A549 (cell line): ENCODE measurements at regions not wholly inside any gene's neighbourhood (a gene's known extent, or its start where the extent isn't known, plus 50 kb on each side); places are given as distances from the start of the nearest gene placed in this dataset.
"Not testable (repeated sequence)": the region's sequence is repeated elsewhere in the genome, so short reads cannot be mapped to it uniquely, and the experiment has no call there.

Source experiments
- EHMT2 ChIP-seq: fragments of 200-600 bp; sonication (generic); IDR thresholded peaks from 2 replicates; pipeline ENCODE4 v1.6.1; 2016; ENCODE audit warnings: antibody characterized with exemption, low read depth, mild to moderate bottlenecking, moderate library complexity
- EP300 ChIP-seq, 2 experiments: fragments of >200 bp; sonication (Bioruptor Twin); formaldehyde crosslinking; IDR thresholded peaks; 2 replicates in 1 of 2; 3 replicates in 1 of 2; pipeline ENCODE4 v1.6.1; 2016 to 2017
- POLR2AphosphoS2 ChIP-seq: conservative IDR thresholded peaks from 2 replicates; pipeline ENCODE4 v1.6.1; 2012; ENCODE audit warnings: low read length, improper control_type of control experiment, inconsistent platforms
- RAD21 ChIP-seq, 2 experiments: fragments of >200 bp in 1 of 2; sonication (Bioruptor Twin) in 1 of 2; formaldehyde crosslinking in 1 of 2; IDR thresholded peaks in 1 of 2; conservative IDR thresholded peaks in 1 of 2; 2 replicates in 1 of 2; 3 replicates in 1 of 2; pipeline ENCODE4 v1.6.1; 2012 to 2018; ENCODE audit warnings: inconsistent platforms in 1 of 2
- TF ChIP-seq, protein P1 (sequence below): fragments of >200 bp; sonication (Bioruptor Twin); formaldehyde crosslinking; IDR thresholded peaks from 3 replicates; pipeline ENCODE4 v1.5.1; 2016

GRCh38 chr14:28317890-28318675 is 448.5 kb upstream of the FOXG1 start:
- not testable (repeated sequence) for TF ChIP-seq EP300 (IDR thresholded peaks at IDR 0.05); RAD21 (conservative IDR thresholded peaks at IDR 0.05 in 1 of 2, IDR thresholded peaks at IDR 0.05 in 1 of 2); POLR2AphosphoS2; EHMT2
- TF ChIP-seq, protein P1, sequence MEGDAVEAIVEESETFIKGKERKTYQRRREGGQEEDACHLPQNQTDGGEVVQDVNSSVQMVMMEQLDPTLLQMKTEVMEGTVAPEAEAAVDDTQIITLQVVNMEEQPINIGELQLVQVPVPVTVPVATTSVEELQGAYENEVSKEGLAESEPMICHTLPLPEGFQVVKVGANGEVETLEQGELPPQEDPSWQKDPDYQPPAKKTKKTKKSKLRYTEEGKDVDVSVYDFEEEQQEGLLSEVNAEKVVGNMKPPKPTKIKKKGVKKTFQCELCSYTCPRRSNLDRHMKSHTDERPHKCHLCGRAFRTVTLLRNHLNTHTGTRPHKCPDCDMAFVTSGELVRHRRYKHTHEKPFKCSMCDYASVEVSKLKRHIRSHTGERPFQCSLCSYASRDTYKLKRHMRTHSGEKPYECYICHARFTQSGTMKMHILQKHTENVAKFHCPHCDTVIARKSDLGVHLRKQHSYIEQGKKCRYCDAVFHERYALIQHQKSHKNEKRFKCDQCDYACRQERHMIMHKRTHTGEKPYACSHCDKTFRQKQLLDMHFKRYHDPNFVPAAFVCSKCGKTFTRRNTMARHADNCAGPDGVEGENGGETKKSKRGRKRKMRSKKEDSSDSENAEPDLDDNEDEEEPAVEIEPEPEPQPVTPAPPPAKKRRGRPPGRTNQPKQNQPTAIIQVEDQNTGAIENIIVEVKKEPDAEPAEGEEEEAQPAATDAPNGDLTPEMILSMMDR, result not testable (repeated sequence)
